Heart left ventricle (tissue), 16 donors: ENCODE measurements at regions not wholly inside any gene's neighbourhood (a gene's known extent, or its start where the extent isn't known, plus 50 kb on each side); places are given as distances from the start of the nearest gene placed in this dataset.

Experiments
- ATAC-seq, 4 donors: fragments of 200-7000 bp; cut with Tn5 transposase; one replicate each; pipeline ENCODE4 v1.9.1; 2020 to 2022; ENCODE audit warnings: moderate library complexity in 4 of 4, mild to moderate bottlenecking in 3 of 4, moderate number of reproducible peaks in 1 of 4
- DNase-seq, 5 donors: peaks; one replicate each; pipeline ENCODE4 v3.0.0-alpha.2; 2020
- H3K27ac ChIP-seq, 12 donors: fragments of 200-600 bp; sonication (generic) in 4 of 12; one replicate each; pipeline versions ENCODE4 v1.5.0 to v1.8.0; 2016 to 2022; ENCODE audit warnings: mild to moderate bottlenecking in 2 of 12
- H3K27me3 ChIP-seq, 9 donors: fragments of 200-600 bp; sonication (generic) in 2 of 9; one replicate each; pipeline versions ENCODE4 v1.5.1 to v1.8.0; 2016 to 2022; ENCODE audit warnings: mild to moderate bottlenecking in 3 of 9
- H3K36me3 ChIP-seq, 9 donors: fragments of 200-600 bp; sonication (generic) in 2 of 9; one replicate each; pipeline versions ENCODE4 v1.5.0 to v1.8.0; 2018 to 2022; ENCODE audit warnings: mild to moderate bottlenecking in 2 of 9
- H3K4me1 ChIP-seq, 12 donors: fragments of 200-600 bp; sonication (generic) in 4 of 12; one replicate each; pipeline versions ENCODE4 v1.5.0 to v1.8.0; 2016 to 2022; ENCODE audit warnings: mild to moderate bottlenecking in 3 of 12
- H3K4me3 ChIP-seq, 12 donors: fragments of 200-600 bp; sonication (generic) in 4 of 12; one replicate each; pipeline versions ENCODE4 v1.5.0 to v1.8.0; 2017 to 2022; ENCODE audit warnings: mild to moderate bottlenecking in 9 of 12, moderate library complexity in 4 of 12
- H3K9me3 ChIP-seq, 12 donors: fragments of 200-600 bp; sonication (generic) in 4 of 12; one replicate each; pipeline versions ENCODE4 v1.5.0 to v1.8.0; 2016 to 2022; ENCODE audit warnings: mild to moderate bottlenecking in 1 of 12
- CTCF ChIP-seq, 12 donors: fragments of 200-600 bp; sonication (generic) in 4 of 12; IDR thresholded peaks; one replicate each; pipeline versions ENCODE4 v1.5.0 to v1.8.0; 2018 to 2022; ENCODE audit warnings: antibody characterized with exemption in 12 of 12, mild to moderate bottlenecking in 5 of 12
- POLR2A ChIP-seq, 2 donors: fragments of 450-650 bp; IDR thresholded peaks; one replicate each; pipeline ENCODE4 v1.6.1; 2017; ENCODE audit warnings: antibody characterized with exemption in 2 of 2, mild to moderate bottlenecking in 2 of 2, moderate library complexity in 2 of 2
- WGBS, 4 donors: extraction: QIAGEN DNeasy Blood & Tissue Kit in 2 of 4; methylation state at CpG; one replicate each; pipeline versions ENCODE4 v1.1.5 to v1.1.7; 2013 to 2018; 5-methylcytosine and 5-hydroxymethylcytosine counted together
- intact Hi-C, 10 donors: fragments of 100-400 bp; cut with DNase I; formaldehyde crosslinking; loops; one replicate each; pipeline versions ENCODE4 v1.11.1 to v1.14.2; 2022
- donor health status: ischemic (EF 13 %, LVEDD 7.1; RV severe dilation, severe dysfunction).
- donor health status: healthy with polysubstance abuse.
- donor health status: DM: no; HTN: yes; CAD: no.
- donor health status: DM: no; HTN: no; CAD: no.
- donor health status: ischemic (EF 25% LVEDD 6.9; RV normal size, moderate dysfunction).
- donor health status: ischemic (EF 25% LVEDD 5.7; RV mildly dilated, moderate dysfunction).
- donor health status: healthy.
- donor health status: DM: yes; HTN: yes; CAD: no.
- donor health status: ischemic (EF 35%, LVEDD 5.7; RV mildly dilated, moderate dysfunction).
- donor health status: nonischemic (EF 11% LVEDD 7.7; RV severe dilation, severe dysfunction).
- donor health status: DM: yes; HTN: yes; CAD: no.
- donor health status: PGD.
- donor health status: ischemic (EF 29% LVEDD 5.4; RV normal size, mild dysfunction).
- donor health status: nonischemic (EF 23%, LVEDD 6.1; RV moderate dilation, normal function).

GRCh38 chr2:121855510-121855909, 100.1 kb downstream of the TSN start:
- Histone ChIP-seq H3K27me3 (no peaks in the 10 kb centered on the region), H3K36me3 (no peaks in the 10 kb centered on the region), H3K4me3 (no peak overlapping the region), H3K27ac (no peak overlapping the region), H3K4me1 (peaks cover 0 to 15% (median 7%) of the 10 kb centered on the region in 12 donors), H3K9me3 (no peaks in the 10 kb centered on the region)
- intact Hi-C loops = no loop called here
- no peak for DNase-seq
- TF ChIP-seq CTCF (IDR thresholded peaks at IDR 0.05) = no peak
- no peak for TF ChIP-seq POLR2A (IDR thresholded peaks at IDR 0.05)
- WGBS, 4 donors = 6 to 17% (median 11%) methylated on average over 4 of the region's 4 CpGs
- peak in 1 of 4 donors; percentile 43 for ATAC-seq

- DNase-seq = no peak
- no peaks in the 10 kb centered on the region for H3K36me3 ChIP-seq
- H3K27ac ChIP-seq = no peak overlapping the region
- peaks cover 0 to 15% (median 7%) of the 10 kb centered on the region in 12 donors for H3K4me1 ChIP-seq
- 27 to 34% (median 31%) methylated on average over 3 of the region's 3 CpGs for WGBS, 4 donors
- H3K4me3 ChIP-seq = no peak overlapping the region
- no peaks in the 10 kb centered on the region for H3K27me3 ChIP-seq
- no peaks in the 10 kb centered on the region for H3K9me3 ChIP-seq
- ATAC-seq = peak in 1 of 4 donors; percentile 59
- TF ChIP-seq POLR2A (IDR thresholded peaks at IDR 0.05) = no peak
- TF ChIP-seq CTCF (IDR thresholded peaks at IDR 0.05) = no peak
- intact Hi-C loops = no loop called here
These were observed 100.9 kb downstream of the TSN start for GRCh38 chr2:121856360-121856759.

GRCh38 chr2:121858369-121858768, 102.9 kb downstream of the TSN start:
- Histone ChIP-seq H3K9me3 (peaks cover 0 to 10% (median 0%) of the 10 kb centered on the region in 12 donors), H3K4me1 (peaks cover 0 to 15% (median 7%) of the 10 kb centered on the region in 12 donors), H3K36me3 (no peaks in the 10 kb centered on the region), H3K27ac (no peak overlapping the region), H3K27me3 (no peaks in the 10 kb centered on the region), H3K4me3 (no peak overlapping the region)
- ATAC-seq (no peak), DNase-seq (no peak)
- intact Hi-C loops = no loop called here
- 73 to 100% (median 96%) methylated on average over 2 of the region's 2 CpGs for WGBS, 4 donors
- no peak for TF ChIP-seq POLR2A (IDR thresholded peaks at IDR 0.05)
- no peak for TF ChIP-seq CTCF (IDR thresholded peaks at IDR 0.05)

GRCh38 chr2:121858847-121859246, 103.4 kb downstream of the TSN start:
- intact Hi-C loops = no loop called here
- no peaks in the 10 kb centered on the region for H3K27me3 ChIP-seq
- no peaks in the 10 kb centered on the region for H3K36me3 ChIP-seq
- no peak for TF ChIP-seq POLR2A (IDR thresholded peaks at IDR 0.05)
- H3K9me3 ChIP-seq = peaks cover 0 to 10% (median 0%) of the 10 kb centered on the region in 12 donors
- H3K4me3 ChIP-seq = no peak overlapping the region
- peaks cover 0 to 15% (median 7%) of the 10 kb centered on the region in 12 donors for H3K4me1 ChIP-seq
- 83 to 92% (median 88%) methylated on average over 2 of the region's 2 CpGs for WGBS, 4 donors
- no peak for ATAC-seq
- no peak overlapping the region for H3K27ac ChIP-seq
- no peak for DNase-seq
